ENCODE measurements at regions not wholly inside any gene's neighbourhood (a gene's known extent, or its start where the extent isn't known, plus 50 kb on each side); places are given as distances from the start of the nearest gene placed in this dataset.

- in situ Hi-C loops (cut with HindIII; ENCODE audit: low sequenced_read_pairs): no loop called here
These were observed 276.6 kb upstream of the FMN2 start for GRCh38 chr1:239815074-239815473.

GRCh38 chr1:239816081-239816782, 275.5 kb upstream of the FMN2 start:
- in situ Hi-C loops (cut with HindIII; ENCODE audit: low sequenced_read_pairs): no loop called here

- in situ Hi-C loops (cut with HindIII; ENCODE audit: low sequenced_read_pairs): no loop called here
These were observed 274.4 kb upstream of the FMN2 start for GRCh38 chr1:239817276-239817675.

GRCh38 chr1:239817801-239818200, 273.9 kb upstream of the FMN2 start:
- in situ Hi-C loops (cut with HindIII; ENCODE audit: low sequenced_read_pairs): no loop called here

GRCh38 chr1:239819096-239819495, 272.6 kb upstream of the FMN2 start:
- in situ Hi-C loops (cut with HindIII; ENCODE audit: low sequenced_read_pairs): no loop called here

GRCh38 chr1:239819756-239820250, 271.9 kb upstream of the FMN2 start:
- in situ Hi-C loops (cut with HindIII; ENCODE audit: low sequenced_read_pairs): no loop called here

GRCh38 chr1:239823852-239824251, 267.8 kb upstream of the FMN2 start:
- in situ Hi-C loops (cut with HindIII; ENCODE audit: low sequenced_read_pairs): no loop called here

- in situ Hi-C loops (cut with HindIII; ENCODE audit: low sequenced_read_pairs): no loop called here
These were observed 265.5 kb upstream of the FMN2 start for GRCh38 chr1:239826211-239826610.

GRCh38 chr1:239826736-239827135, 264.9 kb upstream of the FMN2 start:
- in situ Hi-C loops (cut with HindIII; ENCODE audit: low sequenced_read_pairs): no loop called here

- in situ Hi-C loops (cut with HindIII; ENCODE audit: low sequenced_read_pairs): no loop called here
These were observed 262.1 kb upstream of the FMN2 start for GRCh38 chr1:239829535-239829934.

- in situ Hi-C loops (cut with HindIII; ENCODE audit: low sequenced_read_pairs): no loop called here
These were observed 259.9 kb upstream of the FMN2 start for GRCh38 chr1:239831577-239832355.

GRCh38 chr1:239833723-239834122, 258.0 kb upstream of the FMN2 start:
- in situ Hi-C loops (cut with HindIII; ENCODE audit: low sequenced_read_pairs): no loop called here

GRCh38 chr1:239835946-239836440, 255.7 kb upstream of the FMN2 start:
- in situ Hi-C loops (cut with HindIII; ENCODE audit: low sequenced_read_pairs): no loop called here

- in situ Hi-C loops (cut with HindIII; ENCODE audit: low sequenced_read_pairs): no loop called here
These were observed 251.3 kb upstream of the FMN2 start for GRCh38 chr1:239840336-239840735.

GRCh38 chr1:239840790-239841189, 250.9 kb upstream of the FMN2 start:
- in situ Hi-C loops (cut with HindIII; ENCODE audit: low sequenced_read_pairs): no loop called here

- in situ Hi-C loops (cut with HindIII; ENCODE audit: low sequenced_read_pairs): no loop called here
These were observed 250.1 kb upstream of the FMN2 start for GRCh38 chr1:239841631-239842030.

GRCh38 chr1:239843541-239843940, 248.1 kb upstream of the FMN2 start:
- in situ Hi-C loops (cut with HindIII; ENCODE audit: low sequenced_read_pairs): no loop called here

GRCh38 chr1:239844833-239845232, 246.8 kb upstream of the FMN2 start:
- in situ Hi-C loops (cut with HindIII; ENCODE audit: low sequenced_read_pairs): no loop called here

- in situ Hi-C loops (cut with HindIII; ENCODE audit: low sequenced_read_pairs): no loop called here
These were observed 236.8 kb upstream of the FMN2 start for GRCh38 chr1:239854922-239855321.

GRCh38 chr1:239856067-239856466, 235.6 kb upstream of the FMN2 start:
- in situ Hi-C loops (cut with HindIII; ENCODE audit: low sequenced_read_pairs): no loop called here

- in situ Hi-C loops (cut with HindIII; ENCODE audit: low sequenced_read_pairs): no loop called here
These were observed 234.8 kb upstream of the FMN2 start for GRCh38 chr1:239856924-239857323.

GRCh38 chr1:239858057-239858456, 233.6 kb upstream of the FMN2 start:
- in situ Hi-C loops (cut with HindIII; ENCODE audit: low sequenced_read_pairs): no loop called here

Measured in endothelial cell of hepatic sinusoid (primary cell).